Sigmoid colon (tissue), 6 donors: ENCODE measurements at regions not wholly inside any gene's neighbourhood (a gene's known extent, or its start where the extent isn't known, plus 50 kb on each side); places are given as distances from the start of the nearest gene placed in this dataset.

Source experiments
- DNase-seq: peaks from one replicate; pipeline ENCODE4 v3.0.0-alpha.2; 2019
- H3K27ac ChIP-seq, 4 donors: fragments of 200-600 bp; sonication (generic); one replicate each; pipeline ENCODE4 v1.5.1; 2016 to 2019; ENCODE audit warnings: mild to moderate bottlenecking in 1 of 4
- H3K27me3 ChIP-seq, 3 donors: fragments of 200-600 bp; sonication (generic); one replicate each; pipeline ENCODE4 v1.5.1; 2019; ENCODE audit warnings: mild to moderate bottlenecking in 1 of 3
- H3K36me3 ChIP-seq, 4 donors: fragments of 200-600 bp; sonication (generic); one replicate each; pipeline ENCODE4 v1.5.1; 2016 to 2019
- H3K4me1 ChIP-seq, 4 donors: fragments of 200-600 bp; sonication (generic); one replicate each; pipeline ENCODE4 v1.5.1; 2017 to 2019
- H3K4me3 ChIP-seq, 4 donors: fragments of 200-600 bp; sonication (generic); one replicate each; pipeline ENCODE4 v1.5.1; 2017 to 2019; ENCODE audit warnings: mild to moderate bottlenecking in 2 of 4, moderate library complexity in 1 of 4
- H3K9me3 ChIP-seq, 4 donors: fragments of 200-600 bp in 3 of 4; sonication (generic) in 3 of 4; one replicate each; pipeline versions ENCODE4 v1.5.1 to v1.6.1; 2013 to 2019
- CTCF ChIP-seq, 4 experiments: fragments of 450-650 bp in 3 of 4; fragments of 200-600 bp in 1 of 4; IDR thresholded peaks; one replicate each; pipeline ENCODE4 v1.5.1; 2016 to 2019; ENCODE audit warnings: antibody characterized with exemption in 4 of 4, mild to moderate bottlenecking in 3 of 4, moderate library complexity in 2 of 4
- EP300 ChIP-seq, 4 donors: sonication (generic); formaldehyde crosslinking; IDR thresholded peaks; one replicate each; pipeline ENCODE4 v1.6.1; 2017; ENCODE audit warnings: antibody characterized with exemption in 4 of 4
- POLR2A ChIP-seq, 2 donors: fragments of 450-650 bp; IDR thresholded peaks; one replicate each; pipeline ENCODE4 v1.6.1; 2016; ENCODE audit warnings: antibody characterized with exemption in 2 of 2, mild to moderate bottlenecking in 2 of 2, moderate library complexity in 2 of 2
- POLR2AphosphoS5 ChIP-seq, 4 donors: sonication (generic); formaldehyde crosslinking; IDR thresholded peaks; one replicate each; pipeline ENCODE4 v1.6.1; 2017; ENCODE audit warnings: antibody characterized with exemption in 4 of 4
- WGBS, 2 donors: extraction: QIAGEN DNeasy Blood & Tissue Kit; methylation state at CpG; one replicate each; pipeline ENCODE4 v1.1.7; 2013; 5-methylcytosine and 5-hydroxymethylcytosine counted together
- intact Hi-C: fragments of 100-400 bp; cut with DNase I; formaldehyde crosslinking; loops from one replicate; pipeline ENCODE4 v1.15.1; 2023
- donor health status: healthy with polysubstance abuse.
- donor health status: healthy.

- no peak for TF ChIP-seq CTCF (IDR thresholded peaks at IDR 0.05)
- TF ChIP-seq POLR2AphosphoS5 (IDR thresholded peaks at IDR 0.05) = no peak
- TF ChIP-seq EP300 (IDR thresholded peaks at IDR 0.05) = no peak
- TF ChIP-seq POLR2A (IDR thresholded peaks at IDR 0.05) = no peak
- Histone ChIP-seq H3K27ac (no peak overlapping the region), H3K4me1 (peaks cover 0 to 23% (median 17%) of the 10 kb centered on the region in 4 donors), H3K27me3 (no peaks in the 10 kb centered on the region), H3K9me3 (no peaks in the 10 kb centered on the region), H3K4me3 (no peak overlapping the region), H3K36me3 (no peaks in the 10 kb centered on the region)
- intact Hi-C loops = no loop called here
- DNase-seq = no peak
Observed at GRCh38 chr3:31161889-31162288, 267.4 kb upstream of the GADL1 start.

GRCh38 chr3:31164381-31164780 is 269.9 kb upstream of the GADL1 start:
- no peaks in the 10 kb centered on the region for H3K27me3 ChIP-seq
- no peak overlapping the region for H3K27ac ChIP-seq
- no peak for TF ChIP-seq POLR2A (IDR thresholded peaks at IDR 0.05)
- no peak for TF ChIP-seq CTCF (IDR thresholded peaks at IDR 0.05)
- no peak for TF ChIP-seq EP300 (IDR thresholded peaks at IDR 0.05)
- no peak for TF ChIP-seq POLR2AphosphoS5 (IDR thresholded peaks at IDR 0.05)
- DNase-seq = no peak
- no peaks in the 10 kb centered on the region for H3K9me3 ChIP-seq
- H3K4me3 ChIP-seq = no peak overlapping the region
- no peaks in the 10 kb centered on the region for H3K36me3 ChIP-seq
- H3K4me1 ChIP-seq = peaks cover 0 to 27% (median 17%) of the 10 kb centered on the region in 4 donors
- intact Hi-C loops = no loop called here
- WGBS, 2 donors = 56 to 84% methylated on average over 2 of the region's 2 CpGs

GRCh38 chr3:31165399-31165860 is 271.0 kb upstream of the GADL1 start:
- TF ChIP-seq POLR2AphosphoS5 (IDR thresholded peaks at IDR 0.05) = no peak
- TF ChIP-seq POLR2A (IDR thresholded peaks at IDR 0.05) = no peak
- Histone ChIP-seq H3K4me1 (peaks cover 0 to 27% (median 17%) of the 10 kb centered on the region in 4 donors), H3K27me3 (no peaks in the 10 kb centered on the region), H3K27ac (peak overlapping the region in 1 of 4 donors; percentile 49), H3K36me3 (no peaks in the 10 kb centered on the region), H3K4me3 (no peak overlapping the region), H3K9me3 (no peaks in the 10 kb centered on the region)
- no peak for DNase-seq
- intact Hi-C loops = no loop called here
- 68 to 76% methylated on average over 8 of the region's 8 CpGs for WGBS, 2 donors

- H3K4me3 ChIP-seq = no peak overlapping the region
- TF ChIP-seq CTCF (IDR thresholded peaks at IDR 0.05) (no peak), POLR2AphosphoS5 (IDR thresholded peaks at IDR 0.05) (no peak), POLR2A (IDR thresholded peaks at IDR 0.05) (no peak), EP300 (IDR thresholded peaks at IDR 0.05) (no peak)
- peaks cover 0 to 36% (median 17%) of the 10 kb centered on the region in 4 donors for H3K4me1 ChIP-seq
- 48% methylated on average over 4 of the region's 4 CpGs for WGBS, 2 donors
- DNase-seq = no peak
- H3K9me3 ChIP-seq = no peaks in the 10 kb centered on the region
- H3K27me3 ChIP-seq = no peaks in the 10 kb centered on the region
- H3K36me3 ChIP-seq = no peaks in the 10 kb centered on the region
- intact Hi-C loops = no loop called here
- H3K27ac ChIP-seq = peak overlapping the region in 1 of 4 donors; percentile 49
Observed at GRCh38 chr3:31166249-31166885, 271.9 kb upstream of the GADL1 start.

- peaks cover 0 to 36% (median 17%) of the 10 kb centered on the region in 4 donors for H3K4me1 ChIP-seq
- intact Hi-C loops = no loop called here
- DNase-seq = no peak
- H3K27me3 ChIP-seq = no peaks in the 10 kb centered on the region
- TF ChIP-seq EP300 (IDR thresholded peaks at IDR 0.05) = no peak
- TF ChIP-seq POLR2A (IDR thresholded peaks at IDR 0.05) = no peak
- TF ChIP-seq CTCF (IDR thresholded peaks at IDR 0.05) = no peak
- TF ChIP-seq POLR2AphosphoS5 (IDR thresholded peaks at IDR 0.05) = no peak
- no peak overlapping the region for H3K4me3 ChIP-seq
- 95 to 96% methylated on average over 3 of the region's 3 CpGs for WGBS, 2 donors
- no peaks in the 10 kb centered on the region for H3K9me3 ChIP-seq
- no peaks in the 10 kb centered on the region for H3K36me3 ChIP-seq
- H3K27ac ChIP-seq = no peak overlapping the region
Observed at GRCh38 chr3:31167666-31168065, 273.2 kb upstream of the GADL1 start.
